H9 (cell line): ENCODE measurements at regions not wholly inside any gene's neighbourhood (a gene's known extent, or its start where the extent isn't known, plus 50 kb on each side); places are given as distances from the start of the nearest gene placed in this dataset.

Source experiments
- DNase-seq: peaks from one replicate; pipeline ENCODE4 v3.0.0-alpha.2; 2017
- H2AFZ ChIP-seq: one replicate; pipeline ENCODE4 v1.6.1; 2013; ENCODE audit warnings: mild to moderate bottlenecking, low read length, control low read depth, moderate library complexity
- H2AK5ac ChIP-seq: 2 replicates; pipeline ENCODE4 v1.6.1; 2013; ENCODE audit warnings: low read length, control low read depth, mixed read lengths; ENCODE audit not compliant: insufficient read length
- H2BK120ac ChIP-seq: one replicate; pipeline ENCODE4 v1.6.1; 2013; ENCODE audit warnings: low read depth, mild to moderate bottlenecking, low read length, control low read depth, inconsistent platforms; ENCODE audit not compliant: poor library complexity, severe bottlenecking
- H2BK12ac ChIP-seq: 2 replicates; pipeline ENCODE4 v1.6.1; 2013; ENCODE audit warnings: low read length, control low read depth, mixed read lengths, low read depth; ENCODE audit not compliant: insufficient read length
- H2BK15ac ChIP-seq: 2 replicates; pipeline ENCODE4 v1.6.1; 2013; ENCODE audit warnings: low read depth, low read length, control low read depth
- H2BK20ac ChIP-seq: one replicate; pipeline ENCODE4 v1.6.1; 2013; ENCODE audit warnings: low read depth, mild to moderate bottlenecking, low read length, control low read depth, inconsistent platforms; ENCODE audit not compliant: poor library complexity, severe bottlenecking
- H2BK5ac ChIP-seq: 2 replicates; pipeline ENCODE4 v1.6.1; 2013; ENCODE audit warnings: low read length, control low read depth, mixed read lengths; ENCODE audit not compliant: insufficient read length
- H3K14ac ChIP-seq: 2 replicates; pipeline ENCODE4 v1.6.1; 2013; ENCODE audit warnings: low read length, control low read depth; ENCODE audit not compliant: insufficient read depth
- H3K18ac ChIP-seq: 2 replicates; pipeline ENCODE4 v1.6.1; 2013; ENCODE audit warnings: low read depth, mild to moderate bottlenecking, mixed read lengths, low read length, control low read depth; ENCODE audit not compliant: insufficient read length
- H3K23ac ChIP-seq: 2 replicates; pipeline ENCODE4 v1.6.1; 2013; ENCODE audit warnings: low read length, control low read depth, mixed read lengths, low read depth; ENCODE audit not compliant: insufficient read length
- H3K23me2 ChIP-seq: 2 replicates; pipeline ENCODE4 v1.6.1; 2013; ENCODE audit warnings: low read depth, mild to moderate bottlenecking, mixed read lengths, low read length, control low read depth; ENCODE audit not compliant: insufficient read length, poor library complexity, severe bottlenecking
- H3K27ac ChIP-seq: 2 replicates; pipeline ENCODE4 v1.5.1; 2013; ENCODE audit warnings: low read length, control low read depth, mixed read lengths, low read depth; ENCODE audit not compliant: insufficient read length
- H3K27me3 ChIP-seq: 2 replicates; pipeline ENCODE4 v1.6.1; 2013; ENCODE audit warnings: low read length, control low read depth, inconsistent platforms; ENCODE audit not compliant: insufficient read depth
- H3K4ac ChIP-seq: 2 replicates; pipeline ENCODE4 v1.6.1; 2013; ENCODE audit warnings: low read depth, mild to moderate bottlenecking, control low read depth, inconsistent platforms, low read length, moderate library complexity
- H3K4me1 ChIP-seq: 2 replicates; pipeline ENCODE4 v1.6.1; 2013; ENCODE audit warnings: low read length, control low read depth, inconsistent platforms; ENCODE audit not compliant: insufficient read depth
- H3K4me2 ChIP-seq: 2 replicates; pipeline ENCODE4 v1.6.1; 2013; ENCODE audit warnings: low read length, control low read depth, mixed read lengths; ENCODE audit not compliant: insufficient read length, insufficient read depth
- H3K56ac ChIP-seq: 2 replicates; pipeline ENCODE4 v1.6.1; 2013; ENCODE audit warnings: low read depth, mild to moderate bottlenecking, mixed read lengths, low read length, control low read depth; ENCODE audit not compliant: insufficient read length
- H3K79me1 ChIP-seq: 2 replicates; pipeline ENCODE4 v1.6.1; 2013; ENCODE audit warnings: low read depth, mild to moderate bottlenecking, moderate library complexity, low read length, control low read depth, inconsistent platforms; ENCODE audit not compliant: insufficient read depth, poor library complexity, severe bottlenecking
- H3K79me2 ChIP-seq: 2 replicates; pipeline ENCODE4 v1.6.1; 2013; ENCODE audit warnings: low read length, control low read depth, inconsistent platforms; ENCODE audit not compliant: insufficient read depth
- H3K9ac ChIP-seq: 2 replicates; pipeline ENCODE4 v1.6.1; 2013; ENCODE audit warnings: low read length, control low read depth, mixed read lengths; ENCODE audit not compliant: insufficient read length; ENCODE audit errors: extremely low read depth
- H3K9me3 ChIP-seq: one replicate; pipeline ENCODE4 v1.6.1; 2013; ENCODE audit warnings: low read depth, low read length, inconsistent platforms; ENCODE audit not compliant: control insufficient read depth
- H3T11ph ChIP-seq: one replicate; pipeline ENCODE4 v1.6.1; 2013; ENCODE audit warnings: mild to moderate bottlenecking, low read length, control low read depth, inconsistent platforms
- H4K20me1 ChIP-seq: one replicate; pipeline ENCODE4 v1.6.1; 2013; ENCODE audit not compliant: control insufficient read depth, insufficient read length, insufficient read depth
- H4K5ac ChIP-seq: 2 replicates; pipeline ENCODE4 v1.6.1; 2013; ENCODE audit warnings: low read depth, mild to moderate bottlenecking, mixed read lengths, low read length, control low read depth; ENCODE audit not compliant: insufficient read length
- H4K8ac ChIP-seq: replicated peaks from 2 replicates; pipeline ENCODE4 v1.6.1; 2013; ENCODE audit warnings: low read length, control low read depth, mixed read lengths, low read depth; ENCODE audit not compliant: insufficient read length
- H4K91ac ChIP-seq: 2 replicates; pipeline ENCODE4 v1.6.1; 2013; ENCODE audit warnings: low read depth, mild to moderate bottlenecking, moderate library complexity, mixed read lengths, low read length, control low read depth; ENCODE audit not compliant: insufficient read length
- H3K27ac Mint-ChIP-seq, 3 experiments: 2 replicates in 2 of 3; 3 replicates in 1 of 3; pipeline ENCODE4 v1.8.0; 2020 to 2021; ENCODE audit warnings: mixed read lengths in 3 of 3, mild to moderate bottlenecking in 1 of 3, moderate library complexity in 1 of 3
- H3K27me3 Mint-ChIP-seq: 2 replicates; pipeline ENCODE4 v1.8.0; 2021; ENCODE audit warnings: low read depth, mild to moderate bottlenecking, moderate library complexity, mixed read lengths
- H3K36me3 Mint-ChIP-seq, 3 experiments: 2 replicates in 2 of 3; 3 replicates in 1 of 3; pipeline ENCODE4 v1.8.0; 2020 to 2021; ENCODE audit warnings: low read depth in 3 of 3, mixed read lengths in 3 of 3; ENCODE audit not compliant: insufficient read depth in 1 of 3
- H3K4me1 Mint-ChIP-seq, 2 experiments: 2 replicates each; pipeline ENCODE4 v1.8.0; 2020; ENCODE audit warnings: mixed read lengths in 2 of 2
- H3K4me3 Mint-ChIP-seq, 2 experiments: 2 replicates in 1 of 2; 3 replicates in 1 of 2; pipeline ENCODE4 v1.8.0; 2020 to 2021; ENCODE audit warnings: mild to moderate bottlenecking in 2 of 2, mixed read lengths in 2 of 2, moderate library complexity in 1 of 2
- H3K9me3 Mint-ChIP-seq, 2 experiments: 2 replicates in 1 of 2; 3 replicates in 1 of 2; pipeline ENCODE4 v1.8.0; 2020; ENCODE audit warnings: mild to moderate bottlenecking in 2 of 2, mixed read lengths in 2 of 2, moderate library complexity in 1 of 2
- WGBS: extraction: QIAGEN DNeasy Blood & Tissue Kit; methylation state at CpG from one replicate; pipeline ENCODE4 v1.1.7; 2013; ENCODE audit warnings: missing lambda C conversion rate, low lambda C conversion rate, mixed read lengths; ENCODE audit not compliant: insufficient read length; ENCODE audit errors: extremely low coverage; 5-methylcytosine and 5-hydroxymethylcytosine counted together
- TF ChIP-seq, protein P1 (sequence below): fragments of 200-600 bp; sonication (generic); conservative IDR thresholded peaks from 3 replicates; pipeline ENCODE4 v1.8.0; 2021; ENCODE audit warnings: antibody characterized with exemption, mild to moderate bottlenecking

DNA sequence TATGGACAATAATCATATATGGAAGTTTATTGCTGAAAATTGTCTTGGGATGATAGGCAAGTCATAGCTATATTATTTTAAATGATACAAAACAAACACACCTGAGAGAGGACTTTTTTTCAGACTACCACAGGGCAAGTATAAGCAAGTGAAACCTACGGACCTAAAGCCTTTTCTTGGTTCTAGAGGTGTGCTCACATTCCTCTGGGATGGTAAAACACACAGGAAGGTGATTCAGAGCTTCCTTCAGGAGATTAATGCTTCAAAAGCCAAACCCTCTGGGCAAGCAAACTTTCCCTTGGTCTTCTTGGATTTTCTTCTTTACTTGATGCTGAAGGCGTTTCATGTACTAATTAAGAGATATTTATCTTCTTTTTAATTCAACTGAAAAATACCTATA lies 60.1 kb upstream of the ACSL4 start:
- Histone ChIP-seq H2AFZ (no peak overlapping the region), H2BK15ac (no peak overlapping the region), H4K8ac (no peak overlapping the region), H2BK20ac (no peak overlapping the region), H2BK120ac (no peak overlapping the region), H3K56ac (no peak overlapping the region), H3T11ph (no peak overlapping the region), H4K20me1 (no peaks in the 10 kb centered on the region), H3K79me2 (no peaks in the 10 kb centered on the region), H4K5ac (no peak overlapping the region), H3K9me3 (no peaks in the 10 kb centered on the region), H2BK12ac (no peak overlapping the region), H3K27me3 (no peaks in the 10 kb centered on the region), H4K91ac (no peak overlapping the region), H3K14ac (no peak overlapping the region), H3K27ac (no peak overlapping the region), H2BK5ac (no peak overlapping the region), H3K4me1 (no peaks in the 10 kb centered on the region), H3K23me2 (no peaks in the 10 kb centered on the region), H3K79me1 (no peaks in the 10 kb centered on the region), H3K23ac (no peak overlapping the region), H3K4me2 (no peak overlapping the region), H2AK5ac (no peak overlapping the region), H3K18ac (no peak overlapping the region), H3K4ac (no peak overlapping the region), H3K9ac (no peak overlapping the region)
- H3K27ac Mint-ChIP-seq: no peak overlapping the region
- TF ChIP-seq, protein P1, sequence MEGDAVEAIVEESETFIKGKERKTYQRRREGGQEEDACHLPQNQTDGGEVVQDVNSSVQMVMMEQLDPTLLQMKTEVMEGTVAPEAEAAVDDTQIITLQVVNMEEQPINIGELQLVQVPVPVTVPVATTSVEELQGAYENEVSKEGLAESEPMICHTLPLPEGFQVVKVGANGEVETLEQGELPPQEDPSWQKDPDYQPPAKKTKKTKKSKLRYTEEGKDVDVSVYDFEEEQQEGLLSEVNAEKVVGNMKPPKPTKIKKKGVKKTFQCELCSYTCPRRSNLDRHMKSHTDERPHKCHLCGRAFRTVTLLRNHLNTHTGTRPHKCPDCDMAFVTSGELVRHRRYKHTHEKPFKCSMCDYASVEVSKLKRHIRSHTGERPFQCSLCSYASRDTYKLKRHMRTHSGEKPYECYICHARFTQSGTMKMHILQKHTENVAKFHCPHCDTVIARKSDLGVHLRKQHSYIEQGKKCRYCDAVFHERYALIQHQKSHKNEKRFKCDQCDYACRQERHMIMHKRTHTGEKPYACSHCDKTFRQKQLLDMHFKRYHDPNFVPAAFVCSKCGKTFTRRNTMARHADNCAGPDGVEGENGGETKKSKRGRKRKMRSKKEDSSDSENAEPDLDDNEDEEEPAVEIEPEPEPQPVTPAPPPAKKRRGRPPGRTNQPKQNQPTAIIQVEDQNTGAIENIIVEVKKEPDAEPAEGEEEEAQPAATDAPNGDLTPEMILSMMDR: no peak
- H3K9me3 Mint-ChIP-seq: no peaks in the 10 kb centered on the region
- H3K4me3 Mint-ChIP-seq: no peak overlapping the region
- DNase-seq: no peak
- H3K36me3 Mint-ChIP-seq: no peaks in the 10 kb centered on the region
- H3K4me1 Mint-ChIP-seq: no peaks in the 10 kb centered on the region
- WGBS: no CpG with 5 or more reads among the region's 2 CpGs
- no peaks in the 10 kb centered on the region for H3K27me3 Mint-ChIP-seq
